GM12864 (cell line): ENCODE measurements at regions not wholly inside any gene's neighbourhood (a gene's known extent, or its start where the extent isn't known, plus 50 kb on each side); places are given as distances from the start of the nearest gene placed in this dataset.

Source experiments
- DNase-seq: peaks from one replicate; pipeline ENCODE4 v3.0.0-alpha.2; 2011; ENCODE audit warnings: low read depth
- H3K4me3 ChIP-seq: 2 replicates; pipeline ENCODE4 v1.5.1; 2011; ENCODE audit warnings: mild to moderate bottlenecking, low read depth, low read length, control low read depth
- TF ChIP-seq, protein P1 (sequence below): IDR thresholded peaks from 2 replicates; pipeline ENCODE4 v1.5.1; 2011; ENCODE audit warnings: low read depth, mild to moderate bottlenecking, moderate library complexity, low read length, control low read depth, inconsistent platforms; ENCODE audit errors: missing control alignments

DNA sequence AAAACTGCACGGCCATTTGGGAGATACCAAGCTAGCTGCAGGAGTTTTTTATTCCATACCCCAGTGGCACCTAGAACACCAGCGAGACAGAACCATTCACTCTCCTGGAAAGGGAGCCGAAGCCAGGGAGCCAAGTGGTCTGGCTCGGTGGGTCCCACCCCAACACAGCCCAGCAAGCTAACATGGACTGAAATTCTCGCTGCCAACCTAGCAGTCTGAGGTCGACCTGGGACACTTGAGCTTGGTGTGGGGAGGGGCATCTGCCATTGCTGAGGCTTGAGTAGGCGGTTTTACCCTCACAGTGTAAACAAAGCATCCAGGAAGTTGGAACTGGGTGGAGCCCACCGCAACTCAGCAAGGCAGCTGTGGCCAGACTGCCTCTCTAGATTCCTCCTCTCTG is 108.9 kb upstream of the CHD1 start:
- no peak for DNase-seq

GRCh38 chr5:99035942-99036341 is 107.1 kb upstream of the CHD1 start:
- TF ChIP-seq, protein P1, sequence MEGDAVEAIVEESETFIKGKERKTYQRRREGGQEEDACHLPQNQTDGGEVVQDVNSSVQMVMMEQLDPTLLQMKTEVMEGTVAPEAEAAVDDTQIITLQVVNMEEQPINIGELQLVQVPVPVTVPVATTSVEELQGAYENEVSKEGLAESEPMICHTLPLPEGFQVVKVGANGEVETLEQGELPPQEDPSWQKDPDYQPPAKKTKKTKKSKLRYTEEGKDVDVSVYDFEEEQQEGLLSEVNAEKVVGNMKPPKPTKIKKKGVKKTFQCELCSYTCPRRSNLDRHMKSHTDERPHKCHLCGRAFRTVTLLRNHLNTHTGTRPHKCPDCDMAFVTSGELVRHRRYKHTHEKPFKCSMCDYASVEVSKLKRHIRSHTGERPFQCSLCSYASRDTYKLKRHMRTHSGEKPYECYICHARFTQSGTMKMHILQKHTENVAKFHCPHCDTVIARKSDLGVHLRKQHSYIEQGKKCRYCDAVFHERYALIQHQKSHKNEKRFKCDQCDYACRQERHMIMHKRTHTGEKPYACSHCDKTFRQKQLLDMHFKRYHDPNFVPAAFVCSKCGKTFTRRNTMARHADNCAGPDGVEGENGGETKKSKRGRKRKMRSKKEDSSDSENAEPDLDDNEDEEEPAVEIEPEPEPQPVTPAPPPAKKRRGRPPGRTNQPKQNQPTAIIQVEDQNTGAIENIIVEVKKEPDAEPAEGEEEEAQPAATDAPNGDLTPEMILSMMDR: no peak
- no peak overlapping the region for H3K4me3 ChIP-seq
- no peak for DNase-seq

More for the DNA sequence above, 108.9 kb upstream of the CHD1 start:
- no peak overlapping the region for H3K4me3 ChIP-seq
- TF ChIP-seq, protein P1: no peak

- H3K4me3 ChIP-seq: no peak overlapping the region
- TF ChIP-seq, protein P1: no peak
- no peak for DNase-seq
Observed at GRCh38 chr5:99034336-99034735, 105.5 kb upstream of the CHD1 start.

DNA sequence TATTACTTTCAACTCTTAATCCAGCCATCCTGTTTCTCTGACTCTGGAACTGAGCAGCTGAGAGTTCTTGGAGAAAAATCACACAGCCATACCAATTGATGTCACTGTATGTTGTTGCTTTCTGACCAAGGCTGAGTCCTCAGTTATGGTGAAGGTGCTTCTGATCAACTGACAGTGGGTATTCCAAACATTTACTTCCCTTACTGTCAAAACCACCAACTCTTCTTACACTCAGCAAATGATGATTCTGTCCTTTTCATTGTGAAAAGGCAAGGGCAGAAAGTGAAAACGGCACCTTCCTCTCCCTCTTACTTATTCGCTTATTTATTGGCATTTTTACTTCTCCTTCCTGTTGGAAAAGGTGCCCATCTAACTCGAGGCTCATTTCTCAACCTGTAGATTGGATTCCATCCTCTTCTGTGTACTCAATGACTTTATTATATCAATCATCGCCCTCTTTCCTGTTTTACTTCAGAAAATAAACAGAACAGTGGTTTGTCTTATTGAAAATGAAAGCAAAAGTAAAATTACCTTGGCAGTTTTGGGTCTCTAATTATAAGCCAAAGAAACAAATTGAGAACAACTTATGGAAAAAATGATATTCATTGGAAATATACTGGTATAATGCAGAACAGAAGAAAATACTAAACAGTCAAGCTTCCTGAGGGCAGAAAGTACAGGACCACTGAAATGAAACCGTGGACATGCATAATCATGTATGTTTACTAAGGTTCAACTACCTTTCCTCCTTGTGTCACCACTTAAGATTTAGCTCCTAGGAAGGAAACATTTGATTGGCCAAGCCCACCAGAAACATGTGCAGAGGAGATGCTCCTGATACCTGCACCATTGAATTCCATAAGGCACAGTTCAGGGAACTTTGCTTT is 104.5 kb upstream of the CHD1 start:
- peak overlapping the region; percentile 43 for H3K4me3 ChIP-seq
- TF ChIP-seq, protein P1: no peak
- no peak for DNase-seq

GRCh38 chr5:99032234-99033013 is 103.6 kb upstream of the CHD1 start:
- TF ChIP-seq, protein P1: peak; percentile 65
- no peak for DNase-seq
- H3K4me3 ChIP-seq: peak overlapping the region; percentile 43; the same call in 1 of the 2 replicates

GRCh38 chr5:99030906-99031440 is 102.2 kb upstream of the CHD1 start:
- no peak for DNase-seq
- no peak overlapping the region for H3K4me3 ChIP-seq
- TF ChIP-seq, protein P1: no peak
